Endothelial cell of umbilical vein (primary cell): ENCODE measurements at regions not wholly inside any gene's neighbourhood (a gene's known extent, or its start where the extent isn't known, plus 50 kb on each side); places are given as distances from the start of the nearest gene placed in this dataset.
"Not testable (repeated sequence)": the region's sequence is repeated elsewhere in the genome, so short reads cannot be mapped to it uniquely, and the experiment has no call there.

Source experiments
- BruUV-seq: library from RNA; stranded (reverse); fragments of 400-500 nt; replicated peaks from 2 replicates; lab custom pipeline; 2021; lab: Mats Ljungman, UMichigan
- CTCF ChIA-PET: fragments of 300-600, 350-600 bp; sonication (Branson Sonifier 250); formaldehyde crosslinking; loops from one replicate; lab custom pipeline; 2021; ENCODE audit warnings: antibody characterized with exemption, inconsistent platforms; lab: Charles Lee
- POLR2A ChIA-PET: fragments of 300-600, 350-600 bp; sonication (Branson Sonifier 250); formaldehyde crosslinking; loops from one replicate; lab custom pipeline; 2021; ENCODE audit warnings: antibody characterized with exemption, inconsistent platforms; lab: Charles Lee
- DNase-seq: peaks from one replicate; pipeline ENCODE4 v3.0.0-alpha.2; 2011; ENCODE audit warnings: low read depth, low spot score
- FAIRE-seq: peaks from 2 replicates; lab custom pipeline; 2011; peaks lifted over from hg19 to GRCh38; lab: Jason Lieb, UNC
- H2AFZ ChIP-seq: 2 replicates; pipeline ENCODE4 v1.6.0; 2012; ENCODE audit warnings: low read depth, low read length, control low read depth, inconsistent platforms
- H3K27ac ChIP-seq: 2 replicates; pipeline ENCODE4 v1.5.1; 2011; ENCODE audit warnings: low read depth, mild to moderate bottlenecking, control low read depth, low read length, moderate library complexity; ENCODE audit not compliant: insufficient read depth
- H3K27me3 ChIP-seq, 2 experiments: 2 replicates each; pipeline versions ENCODE4 v1.6.0 to v1.6.1; 2011; ENCODE audit warnings: low read length in 2 of 2, mixed read lengths in 1 of 2; ENCODE audit not compliant: control insufficient read depth in 2 of 2, insufficient read depth in 2 of 2
- H3K36me3 ChIP-seq, 2 experiments: 2 replicates in 1 of 2; 3 replicates in 1 of 2; pipeline ENCODE4 v1.5.1; 2011; ENCODE audit warnings: low read length in 2 of 2, mild to moderate bottlenecking in 1 of 2, moderate library complexity in 1 of 2; ENCODE audit not compliant: control insufficient read depth in 2 of 2, insufficient read depth in 2 of 2; ENCODE audit errors: extremely low read depth in 1 of 2
- H3K4me1 ChIP-seq: 3 replicates; pipeline ENCODE4 v1.5.1; 2011; ENCODE audit warnings: mild to moderate bottlenecking, low read length; ENCODE audit not compliant: control insufficient read depth, insufficient read depth; ENCODE audit errors: extremely low read depth
- H3K4me2 ChIP-seq: 2 replicates; pipeline ENCODE4 v1.6.1; 2011; ENCODE audit warnings: low read length, control low read depth, mixed read lengths; ENCODE audit not compliant: insufficient read depth
- H3K4me3 ChIP-seq, 3 experiments: fragments of 200-600 bp in 1 of 3; sonication (generic), shearing (Covaris generic) in 1 of 3; replicated peaks in 1 of 3; 2 replicates each; pipeline ENCODE4 v1.5.1; 2011 to 2016; ENCODE audit warnings: control low read depth in 3 of 3, low read length in 3 of 3, mild to moderate bottlenecking in 2 of 3, inconsistent platforms in 1 of 3, low read depth in 1 of 3, moderate library complexity in 1 of 3; ENCODE audit not compliant: insufficient read depth in 1 of 3
- H3K79me2 ChIP-seq: 2 replicates; pipeline ENCODE4 v1.6.0; 2012; ENCODE audit warnings: low read length, inconsistent platforms; ENCODE audit not compliant: control insufficient read depth, insufficient read depth
- H3K9ac ChIP-seq: replicated peaks from 2 replicates; pipeline ENCODE3; 2011; ENCODE audit warnings: low read length, control low read depth; ENCODE audit not compliant: insufficient read depth; ENCODE audit errors: extremely low read depth
- H3K9me1 ChIP-seq: replicated peaks from 3 replicates; pipeline ENCODE4 v1.6.0; 2011; ENCODE audit warnings: mild to moderate bottlenecking, low read length; ENCODE audit not compliant: control insufficient read depth, insufficient read depth; ENCODE audit errors: extremely low read depth
- H3K9me3 ChIP-seq: replicated peaks from 2 replicates; pipeline ENCODE4 v1.5.1; 2012; ENCODE audit warnings: low read length, inconsistent platforms; ENCODE audit not compliant: control insufficient read depth, insufficient read depth
- H4K20me1 ChIP-seq: replicated peaks from 2 replicates; pipeline ENCODE3; 2011; ENCODE audit warnings: mild to moderate bottlenecking, low read length; ENCODE audit not compliant: control insufficient read depth, insufficient read depth; ENCODE audit errors: extremely low read depth
- CTCF ChIP-seq, 2 donors: IDR thresholded peaks; 1 replicate in 1 of 2; 2 replicates in 1 of 2; pipeline ENCODE4 v1.5.1; 2011; ENCODE audit warnings: low read length in 2 of 2, mild to moderate bottlenecking in 2 of 2, moderate library complexity in 2 of 2, control low read depth in 1 of 2, inconsistent platforms in 1 of 2, low read depth in 1 of 2; ENCODE audit not compliant: insufficient read depth in 1 of 2; ENCODE audit errors: extremely low read depth in 1 of 2
- EZH2 ChIP-seq: IDR thresholded peaks from 2 replicates; pipeline ENCODE4 v1.6.1; 2012; ENCODE audit warnings: borderline replicate concordance, low read depth, mild to moderate bottlenecking, moderate library complexity, low read length, inconsistent platforms; ENCODE audit not compliant: severe bottlenecking
- FOS ChIP-seq: IDR thresholded peaks from 2 replicates; pipeline ENCODE4 v1.6.1; 2011; ENCODE audit warnings: mild to moderate bottlenecking, low read length, moderate library complexity, borderline replicate concordance; ENCODE audit not compliant: insufficient read depth
- GATA2 ChIP-seq: IDR thresholded peaks from 2 replicates; pipeline ENCODE4 v1.7.0; 2011; ENCODE audit warnings: low read depth, mild to moderate bottlenecking, moderate library complexity, mixed read lengths, low read length; ENCODE audit not compliant: insufficient read length, insufficient read depth
- JUN ChIP-seq: IDR thresholded peaks from 2 replicates; pipeline ENCODE4 v1.6.1; 2011; ENCODE audit warnings: borderline replicate concordance, low read depth; ENCODE audit not compliant: insufficient read length, insufficient read depth
- MAX ChIP-seq: IDR thresholded peaks from 2 replicates; pipeline ENCODE4 v1.6.1; 2011; ENCODE audit not compliant: insufficient read depth, insufficient read length
- MYC ChIP-seq: IDR thresholded peaks from one replicate; pipeline ENCODE4 v1.6.1; 2011; ENCODE audit warnings: mild to moderate bottlenecking, low read depth, low read length
- POLR2A ChIP-seq: IDR thresholded peaks from 2 replicates; pipeline ENCODE4 v1.6.1; 2012; ENCODE audit warnings: low read depth, mild to moderate bottlenecking, control low read depth, low read length
- POLR2AphosphoS5 ChIP-seq: IDR thresholded peaks from 2 replicates; pipeline ENCODE4 v1.6.1; 2012; ENCODE audit warnings: low read depth, mild to moderate bottlenecking, control low read depth, low read length, moderate library complexity; ENCODE audit not compliant: insufficient read depth
- dilution Hi-C: fragments of 300-500 bp; cut with MboI; formaldehyde crosslinking; loops from one replicate; pipeline ENCODE4 v1.15.0; 2019; ENCODE audit warnings: low sequenced_read_pairs; ENCODE audit not compliant: extremely low pct_ligation_motif_present
- intact Hi-C: fragments of 100-400 bp; cut with micrococcal nuclease; formaldehyde crosslinking; loops from one replicate; pipeline ENCODE4 v1.10.0; 2022

DNA sequence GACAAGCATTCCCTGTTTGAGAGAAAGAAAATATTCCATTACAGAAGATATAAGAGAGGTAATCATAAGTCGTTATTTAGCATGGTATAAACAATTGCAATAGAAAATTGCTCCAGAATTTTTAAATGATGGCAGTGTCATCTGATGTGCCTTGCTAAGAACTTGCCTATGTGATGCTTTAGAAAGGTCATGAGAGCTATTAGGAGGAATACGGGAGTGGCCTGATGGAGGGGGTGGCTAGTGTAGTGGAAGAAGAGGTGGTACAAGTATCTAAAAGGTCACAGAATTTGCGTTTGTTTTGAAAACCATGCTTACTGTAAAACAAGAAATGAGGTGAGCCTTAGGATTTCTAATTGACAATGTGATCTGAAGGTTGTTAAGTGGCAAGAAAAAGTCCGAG is 550.0 kb downstream of the TMX3 start:
- no peak overlapping the region for H3K9ac ChIP-seq
- H3K9me3 ChIP-seq = no peaks in the 10 kb centered on the region
- no peak overlapping the region for H2AFZ ChIP-seq
- TF ChIP-seq EZH2 (no peak), POLR2AphosphoS5 (no peak), JUN (no peak), FOS (no peak), MAX (no peak), GATA2 (no peak), CTCF (IDR thresholded peaks at IDR 0.05; ENCODE audit: extremely low read depth in 1 of 2, insufficient read depth in 1 of 2, low read depth in 1 of 2, low read length in 2 of 2) (no peak), MYC (no peak), POLR2A (no peak)
- peaks cover 10% of the 10 kb centered on the region for H3K4me1 ChIP-seq
- H3K27me3 ChIP-seq = no peaks in the 10 kb centered on the region
- no peak overlapping the region for H3K27ac ChIP-seq
- intact Hi-C loops = no loop called here
- no peaks in the 10 kb centered on the region for H3K9me1 ChIP-seq
- POLR2A ChIA-PET = no interaction called here
- no peaks in the 10 kb centered on the region for H3K79me2 ChIP-seq
- H3K36me3 ChIP-seq = no peaks in the 10 kb centered on the region
- H3K4me3 ChIP-seq = no peak overlapping the region
- CTCF ChIA-PET = no interaction called here
- H4K20me1 ChIP-seq = no peaks in the 10 kb centered on the region
- DNase-seq = no peak
- no peak overlapping the region for H3K4me2 ChIP-seq
- no peak for FAIRE-seq
- no TSS peak for BruUV-seq
- dilution Hi-C loops = no loop called here

DNA sequence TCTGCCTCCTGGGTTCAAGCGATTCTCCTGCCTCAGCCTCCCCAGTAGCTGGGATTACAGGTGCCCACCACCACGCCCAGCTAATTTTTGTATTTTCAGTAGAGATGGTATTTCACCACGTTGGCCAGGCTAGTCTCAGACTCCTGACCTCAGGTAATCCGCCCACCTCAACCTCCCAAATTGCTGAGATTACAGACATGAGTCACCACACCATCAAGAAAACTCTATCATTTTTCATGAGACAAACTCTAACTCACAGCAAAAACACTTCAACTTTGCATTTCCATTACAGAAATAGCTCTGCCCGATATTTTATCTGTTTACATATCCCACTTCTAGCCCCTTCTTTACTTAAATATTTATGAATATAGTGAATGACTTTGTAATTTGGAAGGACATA is 561.1 kb downstream of the TMX3 start:
- dilution Hi-C loops, H3K4me1 ChIP-seq, H3K36me3 ChIP-seq, DNase-seq, H3K27ac ChIP-seq, FAIRE-seq, POLR2A ChIA-PET, H3K4me3 ChIP-seq, H3K79me2 ChIP-seq, H2AFZ ChIP-seq, H3K9me1 ChIP-seq, H3K9me3 ChIP-seq, H4K20me1 ChIP-seq, BruUV-seq, H3K27me3 ChIP-seq, H3K9ac ChIP-seq, intact Hi-C loops, H3K4me2 ChIP-seq: not testable (repeated sequence)
- CTCF ChIA-PET = interaction anchor here (0.8 kb wide), 1 partner anchor 638 kb away, joined by 3 read pairs; no protein-coding TSS in a partner anchor
